HCT116 (cell line): ENCODE measurements at regions not wholly inside any gene's neighbourhood (a gene's known extent, or its start where the extent isn't known, plus 50 kb on each side); places are given as distances from the start of the nearest gene placed in this dataset.

Source experiments
- CEBPB ChIP-seq: IDR thresholded peaks from 2 replicates; pipeline ENCODE4 v1.6.1; 2012; ENCODE audit warnings: low read depth
- EGR1 ChIP-seq: IDR thresholded peaks from 2 replicates; pipeline ENCODE4 v1.6.1; 2012; ENCODE audit warnings: low read depth
- ELF1 ChIP-seq: IDR thresholded peaks from 2 replicates; pipeline ENCODE4 v1.6.1; 2012; ENCODE audit warnings: low read depth, borderline replicate concordance
- EZH2phosphoT487 ChIP-seq: fragments of 200-600 bp; IDR thresholded peaks from 2 replicates; pipeline ENCODE4 v1.6.1; 2018; ENCODE audit warnings: antibody characterized with exemption, borderline replicate concordance
- MAX ChIP-seq: IDR thresholded peaks from 2 replicates; pipeline ENCODE4 v1.6.1; 2012
- POLR2AphosphoS5 ChIP-seq: IDR thresholded peaks from 2 replicates; pipeline ENCODE4 v1.6.1; 2011; ENCODE audit warnings: mild to moderate bottlenecking, low read depth, low read length, moderate library complexity
- RAD21 ChIP-seq: IDR thresholded peaks from 2 replicates; pipeline ENCODE4 v1.6.1; 2012; ENCODE audit warnings: low read depth, mild to moderate bottlenecking
- ZBTB33 ChIP-seq: IDR thresholded peaks from 2 replicates; pipeline ENCODE4 v1.6.1; 2011; ENCODE audit warnings: mild to moderate bottlenecking, low read length, moderate library complexity; ENCODE audit not compliant: insufficient replicate concordance; ENCODE audit errors: extremely low read depth
- ZFX ChIP-seq: fragments of 450-650 bp; IDR thresholded peaks from 2 replicates; pipeline ENCODE4 v1.6.1; 2017
- ZNF274 ChIP-seq: fragments of 200-500 bp; sonication (Bioruptor generic); IDR thresholded peaks from 2 replicates; pipeline ENCODE4 v1.6.1; 2014; ENCODE audit warnings: mild to moderate bottlenecking, low read depth, low read length, inconsistent platforms
- TF ChIP-seq, protein P1 (sequence below), 3 experiments: fragments of 200-600 bp in 1 of 3; sonication (generic) in 1 of 3; IDR thresholded peaks in 2 of 3; conservative IDR thresholded peaks in 1 of 3; 2 replicates each; pipeline ENCODE4 v1.5.1; 2012 to 2017; ENCODE audit warnings: low read depth in 2 of 3, low read length in 2 of 3, antibody characterized with exemption in 1 of 3, borderline replicate concordance in 1 of 3, control low read depth in 1 of 3, mild to moderate bottlenecking in 1 of 3, mixed read lengths in 1 of 3, mixed run types in 1 of 3, moderate library complexity in 1 of 3; ENCODE audit not compliant: insufficient read depth in 1 of 3

GRCh38 chr9:85339338-85339737, 402.4 kb downstream of the AGTPBP1 start:
- TF ChIP-seq, protein P1, sequence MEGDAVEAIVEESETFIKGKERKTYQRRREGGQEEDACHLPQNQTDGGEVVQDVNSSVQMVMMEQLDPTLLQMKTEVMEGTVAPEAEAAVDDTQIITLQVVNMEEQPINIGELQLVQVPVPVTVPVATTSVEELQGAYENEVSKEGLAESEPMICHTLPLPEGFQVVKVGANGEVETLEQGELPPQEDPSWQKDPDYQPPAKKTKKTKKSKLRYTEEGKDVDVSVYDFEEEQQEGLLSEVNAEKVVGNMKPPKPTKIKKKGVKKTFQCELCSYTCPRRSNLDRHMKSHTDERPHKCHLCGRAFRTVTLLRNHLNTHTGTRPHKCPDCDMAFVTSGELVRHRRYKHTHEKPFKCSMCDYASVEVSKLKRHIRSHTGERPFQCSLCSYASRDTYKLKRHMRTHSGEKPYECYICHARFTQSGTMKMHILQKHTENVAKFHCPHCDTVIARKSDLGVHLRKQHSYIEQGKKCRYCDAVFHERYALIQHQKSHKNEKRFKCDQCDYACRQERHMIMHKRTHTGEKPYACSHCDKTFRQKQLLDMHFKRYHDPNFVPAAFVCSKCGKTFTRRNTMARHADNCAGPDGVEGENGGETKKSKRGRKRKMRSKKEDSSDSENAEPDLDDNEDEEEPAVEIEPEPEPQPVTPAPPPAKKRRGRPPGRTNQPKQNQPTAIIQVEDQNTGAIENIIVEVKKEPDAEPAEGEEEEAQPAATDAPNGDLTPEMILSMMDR (IDR thresholded peaks at IDR 0.05 in 2 of 3, conservative IDR thresholded peaks at IDR 0.05 in 1 of 3; ENCODE audit: borderline replicate concordance in 1 of 3, insufficient read depth in 1 of 3, low read depth in 2 of 3, low read length in 2 of 3), result no peak
- no peak for TF ChIP-seq POLR2AphosphoS5
- no peak for TF ChIP-seq ZFX
- TF ChIP-seq RAD21, result no peak
- no peak for TF ChIP-seq ZBTB33
- TF ChIP-seq ZNF274, result no peak
- TF ChIP-seq CEBPB, result no peak
- no peak for TF ChIP-seq ELF1
- no peak for TF ChIP-seq EZH2phosphoT487
- TF ChIP-seq EGR1, result no peak
- no peak for TF ChIP-seq MAX
